ENCODE measurements at regions not wholly inside any gene's neighbourhood (a gene's known extent, or its start where the extent isn't known, plus 50 kb on each side); places are given as distances from the start of the nearest gene placed in this dataset.

DNA sequence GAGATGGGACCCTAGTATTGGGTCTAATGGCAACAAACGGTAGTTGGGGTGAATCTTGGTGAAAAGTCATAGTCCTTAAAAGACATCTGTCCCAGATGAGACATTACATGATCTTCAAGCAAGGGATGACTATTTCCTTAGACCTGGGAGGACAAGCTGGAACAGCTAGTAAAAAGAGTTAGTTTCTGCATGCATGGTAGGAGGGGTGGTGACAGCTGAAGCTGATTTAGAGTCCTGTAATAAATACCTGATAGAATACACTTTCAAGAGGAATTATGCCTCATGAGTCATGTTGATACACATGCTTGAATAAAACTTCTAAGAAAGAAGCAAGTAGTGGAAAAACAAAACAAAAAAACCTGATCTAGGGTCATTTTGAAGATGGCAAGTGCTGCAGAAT, 247.4 kb downstream of the CD109 start:
- Mint-ChIP-seq H3K36me3 (no peaks in the 10 kb centered on the region), H3K27ac (no peak overlapping the region), H3K27me3 (no peaks in the 10 kb centered on the region), H3K4me3 (no peak overlapping the region), H3K9me3 (peaks cover 11% of the 10 kb centered on the region), H3K4me1 (ENCODE audit: unreplicated experiment) (no peaks in the 10 kb centered on the region)
- TF ChIP-seq, protein P1, sequence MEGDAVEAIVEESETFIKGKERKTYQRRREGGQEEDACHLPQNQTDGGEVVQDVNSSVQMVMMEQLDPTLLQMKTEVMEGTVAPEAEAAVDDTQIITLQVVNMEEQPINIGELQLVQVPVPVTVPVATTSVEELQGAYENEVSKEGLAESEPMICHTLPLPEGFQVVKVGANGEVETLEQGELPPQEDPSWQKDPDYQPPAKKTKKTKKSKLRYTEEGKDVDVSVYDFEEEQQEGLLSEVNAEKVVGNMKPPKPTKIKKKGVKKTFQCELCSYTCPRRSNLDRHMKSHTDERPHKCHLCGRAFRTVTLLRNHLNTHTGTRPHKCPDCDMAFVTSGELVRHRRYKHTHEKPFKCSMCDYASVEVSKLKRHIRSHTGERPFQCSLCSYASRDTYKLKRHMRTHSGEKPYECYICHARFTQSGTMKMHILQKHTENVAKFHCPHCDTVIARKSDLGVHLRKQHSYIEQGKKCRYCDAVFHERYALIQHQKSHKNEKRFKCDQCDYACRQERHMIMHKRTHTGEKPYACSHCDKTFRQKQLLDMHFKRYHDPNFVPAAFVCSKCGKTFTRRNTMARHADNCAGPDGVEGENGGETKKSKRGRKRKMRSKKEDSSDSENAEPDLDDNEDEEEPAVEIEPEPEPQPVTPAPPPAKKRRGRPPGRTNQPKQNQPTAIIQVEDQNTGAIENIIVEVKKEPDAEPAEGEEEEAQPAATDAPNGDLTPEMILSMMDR (conservative IDR thresholded peaks at IDR 0.05), result no peak
- no peak for DNase-seq (ENCODE audit: extremely low spot score, unreplicated experiment)

DNA sequence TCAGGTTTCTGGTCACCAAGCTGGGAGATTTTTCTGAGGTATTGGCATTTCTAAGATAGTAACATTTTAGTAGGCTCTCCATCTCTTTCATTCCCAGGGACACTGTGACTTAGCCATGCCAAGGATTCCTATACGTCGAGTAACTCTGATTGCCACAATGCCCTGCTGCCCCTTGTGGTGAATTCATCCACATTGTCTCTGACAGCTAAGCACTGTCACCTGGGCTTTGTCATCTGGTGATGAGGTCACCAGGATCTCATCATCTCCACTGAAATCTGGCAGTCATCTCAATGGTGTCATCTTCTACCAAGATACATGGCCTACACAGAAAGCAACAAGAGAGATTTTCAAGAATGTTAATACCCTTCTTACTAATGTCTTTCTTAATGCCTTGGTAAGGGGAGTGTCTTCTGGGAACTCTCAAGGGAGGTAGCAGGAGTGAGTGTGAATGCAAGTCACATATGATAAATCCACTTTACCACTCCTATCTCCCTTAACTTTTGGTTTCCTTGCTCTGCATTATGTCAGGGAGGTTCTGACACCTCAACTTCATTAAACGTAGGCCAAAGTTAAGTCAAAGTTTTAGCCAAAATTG, 246.7 kb downstream of the CD109 start:
- Mint-ChIP-seq H3K27ac (no peak overlapping the region), H3K36me3 (no peaks in the 10 kb centered on the region), H3K9me3 (peaks cover 8% of the 10 kb centered on the region), H3K4me1 (ENCODE audit: unreplicated experiment) (no peaks in the 10 kb centered on the region), H3K27me3 (no peaks in the 10 kb centered on the region), H3K4me3 (no peak overlapping the region)
- no peak for DNase-seq (ENCODE audit: extremely low spot score, unreplicated experiment)
- TF ChIP-seq, protein P1 (conservative IDR thresholded peaks at IDR 0.05), result no peak

GRCh38 chr6:73941892-73942291, 245.9 kb downstream of the CD109 start:
- H3K27ac Mint-ChIP-seq, result no peak overlapping the region
- H3K4me1 Mint-ChIP-seq (ENCODE audit: unreplicated experiment), result no peaks in the 10 kb centered on the region
- no peak for DNase-seq (ENCODE audit: extremely low spot score, unreplicated experiment)
- no peaks in the 10 kb centered on the region for H3K36me3 Mint-ChIP-seq
- TF ChIP-seq, protein P1 (conservative IDR thresholded peaks at IDR 0.05), result no peak
- no peaks in the 10 kb centered on the region for H3K27me3 Mint-ChIP-seq
- H3K9me3 Mint-ChIP-seq, result peaks cover 6% of the 10 kb centered on the region
- no peak overlapping the region for H3K4me3 Mint-ChIP-seq

DNA sequence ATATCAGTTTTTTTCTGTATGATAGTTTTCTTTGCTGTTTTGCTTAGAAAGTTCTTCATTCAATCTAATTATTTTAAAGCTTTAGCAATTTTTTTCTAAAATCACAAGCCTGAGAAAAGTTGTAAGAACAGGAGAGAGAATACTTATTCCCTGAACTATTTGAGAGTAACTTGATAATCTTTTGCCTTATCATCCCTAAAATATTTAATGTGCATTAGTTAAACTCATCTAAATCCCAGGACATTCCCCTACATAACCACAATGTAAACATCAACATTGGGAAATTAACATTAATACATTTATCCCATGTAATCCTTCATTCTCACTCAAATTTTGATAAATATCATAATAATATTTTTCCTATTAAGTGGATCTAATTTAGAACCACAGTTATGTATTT, 241.8 kb downstream of the CD109 start:
- Mint-ChIP-seq H3K36me3 (no peaks in the 10 kb centered on the region), H3K27ac (no peak overlapping the region), H3K27me3 (no peaks in the 10 kb centered on the region), H3K4me3 (no peak overlapping the region), H3K9me3 (no peaks in the 10 kb centered on the region), H3K4me1 (ENCODE audit: unreplicated experiment) (no peaks in the 10 kb centered on the region)
- TF ChIP-seq, protein P1 (conservative IDR thresholded peaks at IDR 0.05), result no peak
- DNase-seq (ENCODE audit: extremely low spot score, unreplicated experiment), result no peak

DNA sequence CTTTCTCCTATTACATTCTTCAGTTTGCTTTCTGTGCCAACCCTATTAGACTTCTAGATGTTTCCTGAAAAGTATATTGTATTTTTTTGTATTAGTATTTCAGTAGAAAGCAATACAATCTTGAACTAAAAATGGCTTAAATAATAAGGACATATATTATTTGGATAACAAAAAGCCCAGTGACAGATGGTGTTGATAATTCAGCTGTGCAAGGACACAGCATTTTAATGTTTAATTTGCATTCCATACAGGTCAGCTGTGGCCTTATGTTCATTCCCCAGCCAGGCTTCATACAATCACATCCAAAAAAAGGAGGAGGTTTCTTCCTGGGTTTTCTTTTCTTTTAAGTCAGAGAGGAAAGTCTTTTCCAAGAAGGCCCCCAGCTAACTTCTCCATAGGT, 236.9 kb downstream of the CD109 start:
- no peak overlapping the region for H3K4me3 Mint-ChIP-seq
- DNase-seq (ENCODE audit: extremely low spot score, unreplicated experiment), result no peak
- H3K4me1 Mint-ChIP-seq (ENCODE audit: unreplicated experiment), result no peaks in the 10 kb centered on the region
- H3K36me3 Mint-ChIP-seq, result no peaks in the 10 kb centered on the region
- no peak overlapping the region for H3K27ac Mint-ChIP-seq
- TF ChIP-seq, protein P1 (conservative IDR thresholded peaks at IDR 0.05), result no peak
- peaks cover 1% of the 10 kb centered on the region for H3K9me3 Mint-ChIP-seq
- H3K27me3 Mint-ChIP-seq, result no peaks in the 10 kb centered on the region

DNA sequence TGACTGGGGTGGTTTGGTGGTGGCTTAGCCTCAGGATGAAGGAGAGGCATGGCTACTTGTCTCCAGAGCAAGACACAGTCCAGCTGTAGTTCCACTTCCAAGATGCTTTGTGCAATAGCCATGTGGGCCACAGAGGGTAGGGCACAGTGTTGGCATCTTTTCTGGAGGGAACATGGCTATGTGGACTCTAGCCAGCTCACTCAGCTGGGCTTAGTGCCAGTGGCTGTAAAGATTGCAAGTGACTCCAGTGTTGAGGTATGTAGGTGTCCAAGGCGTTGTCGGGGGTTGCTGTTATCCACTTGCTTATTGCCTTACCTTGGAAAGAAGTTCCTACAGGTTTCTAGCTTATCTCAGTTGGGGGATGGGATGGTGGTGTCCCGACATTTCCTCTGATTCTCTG, 233.4 kb downstream of the CD109 start:
- Mint-ChIP-seq H3K36me3 (no peaks in the 10 kb centered on the region), H3K27ac (no peak overlapping the region), H3K4me3 (no peak overlapping the region), H3K4me1 (ENCODE audit: unreplicated experiment) (no peaks in the 10 kb centered on the region), H3K27me3 (no peaks in the 10 kb centered on the region), H3K9me3 (peaks cover 6% of the 10 kb centered on the region)
- no peak for DNase-seq (ENCODE audit: extremely low spot score, unreplicated experiment)
- TF ChIP-seq, protein P1 (conservative IDR thresholded peaks at IDR 0.05), result no peak

Data from type B pancreatic cell (in vitro differentiated cells).